ENCODE measurements at regions not wholly inside any gene's neighbourhood (a gene's known extent, or its start where the extent isn't known, plus 50 kb on each side); places are given as distances from the start of the nearest gene placed in this dataset.

DNA sequence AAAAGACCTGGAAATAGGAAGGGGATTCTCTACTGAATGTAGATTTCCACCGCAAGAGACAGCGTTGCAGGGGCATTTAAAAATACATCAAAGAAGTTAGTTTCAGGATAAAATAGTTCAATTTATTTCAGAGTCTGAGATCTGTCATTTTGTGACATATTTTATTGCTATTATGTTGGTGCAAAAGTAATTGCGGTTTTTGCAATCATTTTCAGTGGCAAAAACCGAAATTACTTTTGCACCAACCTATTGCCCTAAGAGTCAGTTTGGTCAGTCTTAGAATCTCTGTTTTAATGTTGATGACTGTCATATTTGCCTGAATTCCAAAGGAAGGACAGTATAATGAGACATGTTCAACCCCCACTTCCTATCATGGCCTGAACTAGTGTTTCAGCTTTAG lies 219.5 kb upstream of the CDH10 start:
- TF ChIP-seq, protein P1, sequence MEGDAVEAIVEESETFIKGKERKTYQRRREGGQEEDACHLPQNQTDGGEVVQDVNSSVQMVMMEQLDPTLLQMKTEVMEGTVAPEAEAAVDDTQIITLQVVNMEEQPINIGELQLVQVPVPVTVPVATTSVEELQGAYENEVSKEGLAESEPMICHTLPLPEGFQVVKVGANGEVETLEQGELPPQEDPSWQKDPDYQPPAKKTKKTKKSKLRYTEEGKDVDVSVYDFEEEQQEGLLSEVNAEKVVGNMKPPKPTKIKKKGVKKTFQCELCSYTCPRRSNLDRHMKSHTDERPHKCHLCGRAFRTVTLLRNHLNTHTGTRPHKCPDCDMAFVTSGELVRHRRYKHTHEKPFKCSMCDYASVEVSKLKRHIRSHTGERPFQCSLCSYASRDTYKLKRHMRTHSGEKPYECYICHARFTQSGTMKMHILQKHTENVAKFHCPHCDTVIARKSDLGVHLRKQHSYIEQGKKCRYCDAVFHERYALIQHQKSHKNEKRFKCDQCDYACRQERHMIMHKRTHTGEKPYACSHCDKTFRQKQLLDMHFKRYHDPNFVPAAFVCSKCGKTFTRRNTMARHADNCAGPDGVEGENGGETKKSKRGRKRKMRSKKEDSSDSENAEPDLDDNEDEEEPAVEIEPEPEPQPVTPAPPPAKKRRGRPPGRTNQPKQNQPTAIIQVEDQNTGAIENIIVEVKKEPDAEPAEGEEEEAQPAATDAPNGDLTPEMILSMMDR (IDR thresholded peaks at IDR 0.05; ENCODE audit: low read depth, low read length): no peak
- ChIA-PET POLR2A (no interaction called here), CTCF (no interaction called here)
- no peak for DNase-seq (ENCODE audit: low read depth, low spot score)
- H3K27me3 ChIP-seq (ENCODE audit: control insufficient read depth, insufficient read depth, low read length): no peaks in the 10 kb centered on the region
- H3K4me3 ChIP-seq (ENCODE audit: low read depth, low read length): no peak overlapping the region
- H3K27ac ChIP-seq (ENCODE audit: low read depth, low read length): no peak overlapping the region
- peaks cover 15% of the 10 kb centered on the region for H3K9me3 ChIP-seq (ENCODE audit: control insufficient read depth, insufficient read depth, low read length)

DNA sequence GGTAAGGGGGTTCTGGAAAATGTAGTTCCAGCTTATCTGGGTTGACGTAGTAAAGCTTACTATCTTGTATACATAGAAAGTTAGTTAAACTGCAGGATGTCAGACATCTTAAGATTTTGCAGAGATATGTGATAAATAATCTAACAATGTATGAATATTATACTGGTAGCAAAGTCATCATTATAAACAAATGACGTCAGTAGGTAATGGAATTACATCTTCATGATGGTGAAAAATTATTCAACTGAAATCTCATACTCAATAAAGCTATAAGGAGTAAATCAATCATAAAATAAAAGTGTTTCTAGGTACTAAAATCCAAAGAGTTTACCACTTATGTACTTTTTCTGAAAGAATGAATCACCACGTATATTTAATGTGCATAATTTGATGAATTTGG lies 217.3 kb upstream of the CDH10 start:
- no peak for DNase-seq (ENCODE audit: low read depth, low spot score)
- H3K9me3 ChIP-seq (ENCODE audit: control insufficient read depth, insufficient read depth, low read length): peaks cover 17% of the 10 kb centered on the region
- POLR2A ChIA-PET: no interaction called here
- H3K27ac ChIP-seq (ENCODE audit: low read depth, low read length): no peak overlapping the region
- CTCF ChIA-PET: no interaction called here
- H3K4me3 ChIP-seq (ENCODE audit: low read depth, low read length): no peak overlapping the region
- H3K27me3 ChIP-seq (ENCODE audit: control insufficient read depth, insufficient read depth, low read length): no peaks in the 10 kb centered on the region
- TF ChIP-seq, protein P1 (IDR thresholded peaks at IDR 0.05; ENCODE audit: low read depth, low read length): no peak

DNA sequence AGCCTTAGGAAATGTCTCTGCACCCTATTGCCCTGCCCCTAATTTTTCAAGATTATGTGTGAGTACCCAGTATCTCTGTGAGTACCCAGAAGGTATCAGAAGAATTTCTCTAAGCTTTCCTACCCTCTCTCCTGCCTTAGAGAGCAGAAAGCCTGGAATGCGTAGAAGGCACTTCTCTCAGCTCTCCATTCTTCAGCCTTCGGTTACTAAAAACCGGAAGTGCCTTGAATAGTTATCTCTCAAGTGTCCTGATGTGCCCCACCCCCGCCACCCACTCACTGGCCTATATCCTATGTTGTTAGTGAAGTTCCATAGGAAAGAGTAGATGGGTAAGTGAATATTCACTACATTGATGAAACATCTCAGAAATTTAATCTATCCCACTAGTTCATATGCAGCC lies 210.7 kb upstream of the CDH10 start:
- H3K9me3 ChIP-seq (ENCODE audit: control insufficient read depth, insufficient read depth, low read length): peaks cover 11% of the 10 kb centered on the region
- DNase-seq (ENCODE audit: low read depth, low spot score): no peak
- CTCF ChIA-PET: no interaction called here
- H3K4me3 ChIP-seq (ENCODE audit: low read depth, low read length): no peak overlapping the region
- H3K27ac ChIP-seq (ENCODE audit: low read depth, low read length): no peak overlapping the region
- TF ChIP-seq, protein P1 (IDR thresholded peaks at IDR 0.05; ENCODE audit: low read depth, low read length): no peak
- H3K27me3 ChIP-seq (ENCODE audit: control insufficient read depth, insufficient read depth, low read length): no peaks in the 10 kb centered on the region
- POLR2A ChIA-PET: no interaction called here

DNA sequence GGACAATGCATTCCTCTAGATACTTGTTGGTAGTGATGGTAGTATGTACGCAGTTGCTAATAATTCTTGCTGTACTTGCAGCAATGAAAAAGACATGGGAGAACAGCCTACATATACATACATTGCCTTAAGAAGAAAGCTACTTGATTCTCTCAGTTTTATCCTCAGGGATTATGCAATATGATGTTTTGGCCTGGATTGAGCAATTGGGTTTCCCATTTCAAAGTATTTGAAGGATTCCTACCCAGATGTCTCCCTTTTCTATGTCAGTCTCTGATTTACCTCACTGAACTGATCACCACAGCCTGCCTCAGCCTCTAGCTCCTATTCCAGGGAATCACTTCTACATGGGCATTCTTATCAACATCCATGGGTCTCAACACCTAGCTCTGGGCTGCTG lies 210.1 kb upstream of the CDH10 start:
- TF ChIP-seq, protein P1 (IDR thresholded peaks at IDR 0.05; ENCODE audit: low read depth, low read length): no peak
- POLR2A ChIA-PET: no interaction called here
- H3K27me3 ChIP-seq (ENCODE audit: control insufficient read depth, insufficient read depth, low read length): no peaks in the 10 kb centered on the region
- H3K27ac ChIP-seq (ENCODE audit: low read depth, low read length): no peak overlapping the region
- no peak overlapping the region for H3K4me3 ChIP-seq (ENCODE audit: low read depth, low read length)
- DNase-seq (ENCODE audit: low read depth, low spot score): no peak
- peaks cover 8% of the 10 kb centered on the region for H3K9me3 ChIP-seq (ENCODE audit: control insufficient read depth, insufficient read depth, low read length)
- CTCF ChIA-PET: no interaction called here

DNA sequence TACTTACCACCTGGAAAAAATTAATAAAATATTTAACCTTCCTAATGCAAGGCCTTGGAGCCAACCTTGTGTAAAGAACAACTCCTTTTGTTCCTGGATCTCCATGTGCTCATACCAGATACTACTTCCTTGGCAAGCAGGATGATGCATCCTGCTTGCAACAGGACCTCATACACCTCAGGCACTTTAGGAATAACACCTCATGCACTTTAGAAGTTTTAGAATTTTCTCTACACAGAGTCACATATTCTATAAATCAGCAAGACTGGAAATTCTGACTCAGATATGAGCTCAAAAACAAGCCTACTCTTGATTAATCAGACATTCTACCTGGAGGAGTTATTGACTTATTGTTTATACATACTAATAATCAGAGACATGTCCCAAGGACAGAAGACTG lies 209.6 kb upstream of the CDH10 start:
- DNase-seq (ENCODE audit: low read depth, low spot score): no peak
- ChIA-PET CTCF (no interaction called here), POLR2A (no interaction called here)
- Histone ChIP-seq H3K27ac (ENCODE audit: low read depth, low read length) (no peak overlapping the region), H3K27me3 (ENCODE audit: control insufficient read depth, insufficient read depth, low read length) (no peaks in the 10 kb centered on the region), H3K4me3 (ENCODE audit: low read depth, low read length) (no peak overlapping the region), H3K9me3 (ENCODE audit: control insufficient read depth, insufficient read depth, low read length) (peaks cover 8% of the 10 kb centered on the region)
- TF ChIP-seq, protein P1 (IDR thresholded peaks at IDR 0.05; ENCODE audit: low read depth, low read length): no peak

All from AG04450 (cell line).